ENCODE measurements at regions not wholly inside any gene's neighbourhood (a gene's known extent, or its start where the extent isn't known, plus 50 kb on each side); places are given as distances from the start of the nearest gene placed in this dataset.

GRCh38 chr14:38387821-38388220 is 131.9 kb upstream of the CLEC14A start (continued):
- TF ChIP-seq, protein P1, sequence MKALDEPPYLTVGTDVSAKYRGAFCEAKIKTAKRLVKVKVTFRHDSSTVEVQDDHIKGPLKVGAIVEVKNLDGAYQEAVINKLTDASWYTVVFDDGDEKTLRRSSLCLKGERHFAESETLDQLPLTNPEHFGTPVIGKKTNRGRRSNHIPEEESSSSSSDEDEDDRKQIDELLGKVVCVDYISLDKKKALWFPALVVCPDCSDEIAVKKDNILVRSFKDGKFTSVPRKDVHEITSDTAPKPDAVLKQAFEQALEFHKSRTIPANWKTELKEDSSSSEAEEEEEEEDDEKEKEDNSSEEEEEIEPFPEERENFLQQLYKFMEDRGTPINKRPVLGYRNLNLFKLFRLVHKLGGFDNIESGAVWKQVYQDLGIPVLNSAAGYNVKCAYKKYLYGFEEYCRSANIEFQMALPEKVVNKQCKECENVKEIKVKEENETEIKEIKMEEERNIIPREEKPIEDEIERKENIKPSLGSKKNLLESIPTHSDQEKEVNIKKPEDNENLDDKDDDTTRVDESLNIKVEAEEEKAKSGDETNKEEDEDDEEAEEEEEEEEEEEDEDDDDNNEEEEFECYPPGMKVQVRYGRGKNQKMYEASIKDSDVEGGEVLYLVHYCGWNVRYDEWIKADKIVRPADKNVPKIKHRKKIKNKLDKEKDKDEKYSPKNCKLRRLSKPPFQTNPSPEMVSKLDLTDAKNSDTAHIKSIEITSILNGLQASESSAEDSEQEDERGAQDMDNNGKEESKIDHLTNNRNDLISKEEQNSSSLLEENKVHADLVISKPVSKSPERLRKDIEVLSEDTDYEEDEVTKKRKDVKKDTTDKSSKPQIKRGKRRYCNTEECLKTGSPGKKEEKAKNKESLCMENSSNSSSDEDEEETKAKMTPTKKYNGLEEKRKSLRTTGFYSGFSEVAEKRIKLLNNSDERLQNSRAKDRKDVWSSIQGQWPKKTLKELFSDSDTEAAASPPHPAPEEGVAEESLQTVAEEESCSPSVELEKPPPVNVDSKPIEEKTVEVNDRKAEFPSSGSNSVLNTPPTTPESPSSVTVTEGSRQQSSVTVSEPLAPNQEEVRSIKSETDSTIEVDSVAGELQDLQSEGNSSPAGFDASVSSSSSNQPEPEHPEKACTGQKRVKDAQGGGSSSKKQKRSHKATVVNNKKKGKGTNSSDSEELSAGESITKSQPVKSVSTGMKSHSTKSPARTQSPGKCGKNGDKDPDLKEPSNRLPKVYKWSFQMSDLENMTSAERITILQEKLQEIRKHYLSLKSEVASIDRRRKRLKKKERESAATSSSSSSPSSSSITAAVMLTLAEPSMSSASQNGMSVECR (CRISPR knock-in tag; IDR thresholded peaks at IDR 0.05): no peak
- TF ChIP-seq, protein P2, sequence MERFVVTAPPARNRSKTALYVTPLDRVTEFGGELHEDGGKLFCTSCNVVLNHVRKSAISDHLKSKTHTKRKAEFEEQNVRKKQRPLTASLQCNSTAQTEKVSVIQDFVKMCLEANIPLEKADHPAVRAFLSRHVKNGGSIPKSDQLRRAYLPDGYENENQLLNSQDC (CRISPR knock-in tag; IDR thresholded peaks at IDR 0.05): no peak
- TF ChIP-seq SPI1 (IDR thresholded peaks at IDR 0.05; ENCODE audit: borderline replicate concordance, low read depth, low read length): no peak
- TF ChIP-seq WHSC1 (IDR thresholded peaks at IDR 0.05; ENCODE audit: low read length): no peak
- TF ChIP-seq, protein P3, sequence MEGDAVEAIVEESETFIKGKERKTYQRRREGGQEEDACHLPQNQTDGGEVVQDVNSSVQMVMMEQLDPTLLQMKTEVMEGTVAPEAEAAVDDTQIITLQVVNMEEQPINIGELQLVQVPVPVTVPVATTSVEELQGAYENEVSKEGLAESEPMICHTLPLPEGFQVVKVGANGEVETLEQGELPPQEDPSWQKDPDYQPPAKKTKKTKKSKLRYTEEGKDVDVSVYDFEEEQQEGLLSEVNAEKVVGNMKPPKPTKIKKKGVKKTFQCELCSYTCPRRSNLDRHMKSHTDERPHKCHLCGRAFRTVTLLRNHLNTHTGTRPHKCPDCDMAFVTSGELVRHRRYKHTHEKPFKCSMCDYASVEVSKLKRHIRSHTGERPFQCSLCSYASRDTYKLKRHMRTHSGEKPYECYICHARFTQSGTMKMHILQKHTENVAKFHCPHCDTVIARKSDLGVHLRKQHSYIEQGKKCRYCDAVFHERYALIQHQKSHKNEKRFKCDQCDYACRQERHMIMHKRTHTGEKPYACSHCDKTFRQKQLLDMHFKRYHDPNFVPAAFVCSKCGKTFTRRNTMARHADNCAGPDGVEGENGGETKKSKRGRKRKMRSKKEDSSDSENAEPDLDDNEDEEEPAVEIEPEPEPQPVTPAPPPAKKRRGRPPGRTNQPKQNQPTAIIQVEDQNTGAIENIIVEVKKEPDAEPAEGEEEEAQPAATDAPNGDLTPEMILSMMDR (IDR thresholded peaks at IDR 0.05 in 2 of 3, conservative IDR thresholded peaks at IDR 0.05 in 1 of 3; ENCODE audit: insufficient read depth in 2 of 3, low read depth in 1 of 3, low read length in 3 of 3): no peak
- no peak for TF ChIP-seq NCOA1 (IDR thresholded peaks at IDR 0.05; ENCODE audit: low read depth)
- TF ChIP-seq PHF8 (IDR thresholded peaks at IDR 0.05; ENCODE audit: borderline replicate concordance, low read length): no peak
- TF ChIP-seq KDM2B (CRISPR knock-in tag; IDR thresholded peaks at IDR 0.05): no peak
